ENCODE measurements at regions not wholly inside any gene's neighbourhood (a gene's known extent, or its start where the extent isn't known, plus 50 kb on each side); places are given as distances from the start of the nearest gene placed in this dataset.
"Not testable (repeated sequence)": the region's sequence is repeated elsewhere in the genome, so short reads cannot be mapped to it uniquely, and the experiment has no call there.

- TF ChIP-seq CTCF (conservative IDR thresholded peaks at IDR 0.05 in 1 of 2, IDR thresholded peaks at IDR 0.05 in 1 of 2; ENCODE audit: extremely low read depth in 1 of 2, insufficient read depth in 1 of 2, low read depth in 1 of 2, low read length in 2 of 2); EZH2 (IDR thresholded peaks at IDR 0.05; ENCODE audit: borderline replicate concordance, low read length): not testable (repeated sequence)
These were observed 605.7 kb downstream of the EBF1 start for GRCh38 chr5:158494044-158494443.
